NOMO-1 (cell line): ENCODE measurements at regions not wholly inside any gene's neighbourhood (a gene's known extent, or its start where the extent isn't known, plus 50 kb on each side); places are given as distances from the start of the nearest gene placed in this dataset.
"Not testable (repeated sequence)": the region's sequence is repeated elsewhere in the genome, so short reads cannot be mapped to it uniquely, and the experiment has no call there.

ENCODE experiments used
- DNase-seq, 2 experiments: peaks; one replicate each; lab custom pipeline; 2025; ENCODE audit not compliant: unreplicated experiment in 2 of 2; lab: John Stamatoyannopoulos, UW

GRCh38 chr10:130259380-130259779 is 123.2 kb downstream of the GLRX3 start:
- DNase-seq: no peak

GRCh38 chr10:130261306-130261705 is 125.1 kb downstream of the GLRX3 start:
- DNase-seq: no peak

GRCh38 chr10:130261766-130262165 is 125.6 kb downstream of the GLRX3 start:
- DNase-seq: no peak

- DNase-seq: no peak
Measured at GRCh38 chr10:130263289-130263688, 127.1 kb downstream of the GLRX3 start.

- no peak for DNase-seq
Measured at GRCh38 chr10:130265542-130265941, 129.4 kb downstream of the GLRX3 start.

- no peak for DNase-seq
Measured at GRCh38 chr10:130282492-130283218, 146.5 kb downstream of the GLRX3 start.

- DNase-seq: no peak
Measured at GRCh38 chr10:130283219-130283545, 147.0 kb downstream of the GLRX3 start.

- not testable (repeated sequence) for DNase-seq
Measured at GRCh38 chr10:130295761-130296160, 159.6 kb downstream of the GLRX3 start.

- DNase-seq: no peak
Measured at GRCh38 chr10:130300608-130301020, 164.4 kb downstream of the GLRX3 start.

- DNase-seq: no peak
Measured at GRCh38 chr10:130301021-130301892, 165.1 kb downstream of the GLRX3 start.

- no peak for DNase-seq
Measured at GRCh38 chr10:130326954-130327353, 190.8 kb downstream of the GLRX3 start.

- DNase-seq: no peak
Measured at GRCh38 chr10:130329792-130330191, 193.6 kb downstream of the GLRX3 start.

GRCh38 chr10:130333185-130333584 is 197.0 kb downstream of the GLRX3 start:
- DNase-seq: no peak

GRCh38 chr10:130335336-130335735 is 199.1 kb downstream of the GLRX3 start:
- no peak for DNase-seq

GRCh38 chr10:130336617-130337304 is 200.6 kb downstream of the GLRX3 start:
- no peak for DNase-seq

- DNase-seq: no peak
Measured at GRCh38 chr10:130337305-130337640, 201.1 kb downstream of the GLRX3 start.

GRCh38 chr10:130337696-130338635 is 201.8 kb downstream of the GLRX3 start:
- no peak for DNase-seq

- DNase-seq: no peak
Measured at GRCh38 chr10:130338636-130339024, 202.4 kb downstream of the GLRX3 start.

- no peak for DNase-seq
Measured at GRCh38 chr10:130339091-130339490, 202.9 kb downstream of the GLRX3 start.

GRCh38 chr10:130339911-130340310 is 203.7 kb downstream of the GLRX3 start:
- no peak for DNase-seq

- DNase-seq: no peak
Measured at GRCh38 chr10:130340816-130341215, 204.6 kb downstream of the GLRX3 start.
